Natural killer cell treated with Interleukin-12 subunit alpha and Interleukin-12 subunit beta and Interleukin-15 and Interleukin-18, amount 100 ng/mL, for 72 hours (primary cell): ENCODE measurements at regions not wholly inside any gene's neighbourhood (a gene's known extent, or its start where the extent isn't known, plus 50 kb on each side); places are given as distances from the start of the nearest gene placed in this dataset.

Experiments used
- ATAC-seq, 2 donors: fragments of 150-1000 bp; cut with Tn5 transposase in 1 of 2; sonication (Bioruptor Pico), chemical (Tn5 transposase) in 1 of 2; 2 replicates each; pipeline ENCODE4 v1.10.0; 2021
- DNase-seq: peaks from one replicate; pipeline ENCODE4 v3.0.0; 2022; ENCODE audit warnings: low spot score
- H3K27ac Mint-ChIP-seq, 2 donors: 1 replicate in 1 of 2; 2 replicates in 1 of 2; pipeline ENCODE4 v1.8.0; 2022; ENCODE audit warnings: mixed read lengths in 2 of 2, mild to moderate bottlenecking in 1 of 2, moderate library complexity in 1 of 2
- H3K27me3 Mint-ChIP-seq, 2 donors: 1 replicate in 1 of 2; 2 replicates in 1 of 2; pipeline ENCODE4 v1.8.0; 2022; ENCODE audit warnings: mixed read lengths in 2 of 2
- H3K36me3 Mint-ChIP-seq: one replicate; pipeline ENCODE4 v1.8.0; 2022; ENCODE audit warnings: mixed read lengths
- H3K4me1 Mint-ChIP-seq, 2 donors: 1 replicate in 1 of 2; 2 replicates in 1 of 2; pipeline ENCODE4 v1.8.0; 2022; ENCODE audit warnings: low read depth in 2 of 2, mixed read lengths in 2 of 2, mild to moderate bottlenecking in 1 of 2
- H3K4me3 Mint-ChIP-seq: one replicate; pipeline ENCODE4 v1.8.0; 2022; ENCODE audit warnings: mixed read lengths
- H3K9me3 Mint-ChIP-seq: 2 replicates; pipeline ENCODE4 v1.8.0; 2022; ENCODE audit warnings: mixed read lengths

GRCh38 chr6:168163096-168163731 lies 84.2 kb upstream of the FRMD1 start:
- no peak for ATAC-seq
- no peaks in the 10 kb centered on the region for H3K9me3 Mint-ChIP-seq
- H3K36me3 Mint-ChIP-seq, result no peaks in the 10 kb centered on the region
- no peak overlapping the region for H3K27ac Mint-ChIP-seq
- no peak for DNase-seq
- no peak overlapping the region for H3K4me3 Mint-ChIP-seq
- H3K4me1 Mint-ChIP-seq, result peaks cover 0 to 6% of the 10 kb centered on the region in 2 donors
- peaks cover 0 to 9% of the 10 kb centered on the region in 2 donors for H3K27me3 Mint-ChIP-seq

GRCh38 chr6:168162366-168162765 lies 83.4 kb upstream of the FRMD1 start:
- Mint-ChIP-seq H3K36me3 (no peaks in the 10 kb centered on the region), H3K27me3 (peaks cover 0 to 9% of the 10 kb centered on the region in 2 donors), H3K4me1 (no peaks in the 10 kb centered on the region), H3K9me3 (no peaks in the 10 kb centered on the region), H3K4me3 (no peak overlapping the region), H3K27ac (no peak overlapping the region)
- ATAC-seq (no peak), DNase-seq (no peak)

GRCh38 chr6:168161371-168161750 lies 82.3 kb upstream of the FRMD1 start:
- peak in 1 of 2 donors; percentile 36 for ATAC-seq
- Mint-ChIP-seq H3K27ac (no peak overlapping the region), H3K4me1 (no peaks in the 10 kb centered on the region), H3K4me3 (no peak overlapping the region), H3K9me3 (no peaks in the 10 kb centered on the region), H3K27me3 (peaks cover 1 to 9% of the 10 kb centered on the region in 2 donors), H3K36me3 (no peaks in the 10 kb centered on the region)
- no peak for DNase-seq

GRCh38 chr6:168160506-168161370 lies 81.7 kb upstream of the FRMD1 start:
- ATAC-seq (no peak), DNase-seq (no peak)
- H3K27ac Mint-ChIP-seq, result no peak overlapping the region
- H3K9me3 Mint-ChIP-seq, result no peaks in the 10 kb centered on the region
- H3K27me3 Mint-ChIP-seq, result peaks cover 6 to 12% of the 10 kb centered on the region in 2 donors
- no peaks in the 10 kb centered on the region for H3K4me1 Mint-ChIP-seq
- no peak overlapping the region for H3K4me3 Mint-ChIP-seq
- no peaks in the 10 kb centered on the region for H3K36me3 Mint-ChIP-seq

- DNase-seq (no peak), ATAC-seq (no peak)
- peaks cover 6 to 10% of the 10 kb centered on the region in 2 donors for H3K27me3 Mint-ChIP-seq
- no peaks in the 10 kb centered on the region for H3K36me3 Mint-ChIP-seq
- no peaks in the 10 kb centered on the region for H3K9me3 Mint-ChIP-seq
- H3K4me1 Mint-ChIP-seq, result no peaks in the 10 kb centered on the region
- H3K27ac Mint-ChIP-seq, result no peak overlapping the region
- H3K4me3 Mint-ChIP-seq, result no peak overlapping the region
Measured at GRCh38 chr6:168159506-168159905, 80.5 kb upstream of the FRMD1 start.

- Mint-ChIP-seq H3K4me3 (no peak overlapping the region), H3K36me3 (no peaks in the 10 kb centered on the region), H3K9me3 (no peaks in the 10 kb centered on the region), H3K27ac (no peak overlapping the region), H3K4me1 (no peaks in the 10 kb centered on the region), H3K27me3 (peaks cover 6 to 16% of the 10 kb centered on the region in 2 donors)
- ATAC-seq, result no peak
- no peak for DNase-seq
Measured at GRCh38 chr6:168158980-168159349, 80.0 kb upstream of the FRMD1 start.

GRCh38 chr6:168158213-168158979 lies 79.4 kb upstream of the FRMD1 start:
- no peak for DNase-seq
- Mint-ChIP-seq H3K36me3 (no peaks in the 10 kb centered on the region), H3K4me3 (no peak overlapping the region), H3K4me1 (no peaks in the 10 kb centered on the region), H3K27ac (no peak overlapping the region), H3K9me3 (no peaks in the 10 kb centered on the region), H3K27me3 (peaks cover 6 to 16% of the 10 kb centered on the region in 2 donors)
- ATAC-seq, result no peak

GRCh38 chr6:168157272-168158212 lies 78.5 kb upstream of the FRMD1 start:
- ATAC-seq (peak in 1 of 2 donors; percentile 25), DNase-seq (no peak)
- Mint-ChIP-seq H3K27me3 (peaks cover 6 to 17% of the 10 kb centered on the region in 2 donors), H3K4me3 (no peak overlapping the region), H3K36me3 (no peaks in the 10 kb centered on the region), H3K9me3 (no peaks in the 10 kb centered on the region), H3K27ac (no peak overlapping the region), H3K4me1 (no peaks in the 10 kb centered on the region)

- no peak overlapping the region for H3K4me3 Mint-ChIP-seq
- no peaks in the 10 kb centered on the region for H3K4me1 Mint-ChIP-seq
- no peak overlapping the region for H3K27ac Mint-ChIP-seq
- DNase-seq (no peak), ATAC-seq (no peak)
- H3K9me3 Mint-ChIP-seq, result no peaks in the 10 kb centered on the region
- peaks cover 6 to 17% of the 10 kb centered on the region in 2 donors for H3K27me3 Mint-ChIP-seq
- H3K36me3 Mint-ChIP-seq, result no peaks in the 10 kb centered on the region
Measured at GRCh38 chr6:168156742-168157265, 77.8 kb upstream of the FRMD1 start.

GRCh38 chr6:168155821-168156741 lies 77.1 kb upstream of the FRMD1 start:
- ATAC-seq (no peak), DNase-seq (no peak)
- peaks cover 6 to 17% of the 10 kb centered on the region in 2 donors for H3K27me3 Mint-ChIP-seq
- H3K9me3 Mint-ChIP-seq, result no peaks in the 10 kb centered on the region
- H3K36me3 Mint-ChIP-seq, result no peaks in the 10 kb centered on the region
- no peaks in the 10 kb centered on the region for H3K4me1 Mint-ChIP-seq
- H3K4me3 Mint-ChIP-seq, result no peak overlapping the region
- no peak overlapping the region for H3K27ac Mint-ChIP-seq

GRCh38 chr6:168155193-168155592 lies 76.2 kb upstream of the FRMD1 start:
- no peaks in the 10 kb centered on the region for H3K9me3 Mint-ChIP-seq

GRCh38 chr6:168154263-168154917 lies 75.4 kb upstream of the FRMD1 start:
- H3K36me3 Mint-ChIP-seq, result no peaks in the 10 kb centered on the region
- H3K4me1 Mint-ChIP-seq, result no peaks in the 10 kb centered on the region
- DNase-seq, result no peak
- H3K27ac Mint-ChIP-seq, result no peak overlapping the region
- peaks cover 6 to 19% of the 10 kb centered on the region in 2 donors for H3K27me3 Mint-ChIP-seq
- no peak overlapping the region for H3K4me3 Mint-ChIP-seq
- H3K9me3 Mint-ChIP-seq, result no peaks in the 10 kb centered on the region
- no peak for ATAC-seq

More at GRCh38 chr6:168155193-168155592, 76.2 kb upstream of the FRMD1 start:
- Mint-ChIP-seq H3K27me3 (peaks cover 6 to 17% of the 10 kb centered on the region in 2 donors), H3K4me1 (no peaks in the 10 kb centered on the region), H3K4me3 (no peak overlapping the region), H3K27ac (no peak overlapping the region), H3K36me3 (no peaks in the 10 kb centered on the region)
- DNase-seq (no peak), ATAC-seq (no peak)
